PC-3 (cell line): ENCODE measurements at regions not wholly inside any gene's neighbourhood (a gene's known extent, or its start where the extent isn't known, plus 50 kb on each side); places are given as distances from the start of the nearest gene placed in this dataset.

Experiments
- CTCF ChIP-seq: fragments of 300-600 bp; sonication (generic); conservative IDR thresholded peaks from 2 replicates; pipeline ENCODE4 v1.5.1; 2017; ENCODE audit warnings: antibody characterized with exemption, low read depth, mild to moderate bottlenecking, low read length
- EZH2phosphoT487 ChIP-seq: fragments of 300-600 bp; sonication (generic); IDR thresholded peaks from 2 replicates; pipeline ENCODE4 v1.6.1; 2018; ENCODE audit warnings: mild to moderate bottlenecking, antibody characterized with exemption, low read length, borderline replicate concordance

- no peak for TF ChIP-seq CTCF
- no peak for TF ChIP-seq EZH2phosphoT487
These were observed 66.3 kb upstream of the ZBTB18 start for GRCh38 chr1:243984788-243985187.
